HCT116 (cell line): ENCODE measurements at regions not wholly inside any gene's neighbourhood (a gene's known extent, or its start where the extent isn't known, plus 50 kb on each side); places are given as distances from the start of the nearest gene placed in this dataset.

Experiments
- ATAC-seq: fragments of 200-7000 bp; cut with Tn5 transposase; 2 replicates; pipeline ENCODE4 v1.9.1; 2020; ENCODE audit warnings: mild to moderate bottlenecking, moderate library complexity
- BruUV-seq: library from RNA; stranded (reverse); fragments of 400-500 nt; replicated peaks from 2 replicates; lab custom pipeline; 2021; lab: Mats Ljungman, UMichigan
- CTCF ChIA-PET: fragments of 300-600 bp; sonication (Branson Sonifier 250); formaldehyde crosslinking; loops from one replicate; lab custom pipeline; 2021; ENCODE audit warnings: antibody characterized with exemption; lab: Charles Lee
- POLR2A ChIA-PET: fragments of 300-600, 350-600 bp; sonication (Branson Sonifier 250); formaldehyde crosslinking; loops from one replicate; lab custom pipeline; 2021; ENCODE audit warnings: antibody characterized with exemption; lab: Charles Lee
- RAD21 ChIA-PET, 2 experiments: fragments of 300-600 bp; sonication (Branson Sonifier 250); formaldehyde crosslinking; loops; one replicate each; lab custom pipeline; 2023; ENCODE audit warnings: low total read pairs in 2 of 2; ENCODE audit not compliant: uncharacterized antibody in 2 of 2, unreplicated experiment in 2 of 2, low non-redundant PET in 1 of 2; lab: Charles Lee
- DNase-seq: peaks from one replicate; pipeline ENCODE4 v3.0.0-alpha.2; 2010; ENCODE audit warnings: low read depth, low spot score
- H2AFZ ChIP-seq: fragments of 200-600 bp; shearing (Covaris generic), sonication (generic); 2 replicates; pipeline ENCODE4 v1.6.1; 2017; ENCODE audit warnings: low read depth, mixed run types, mixed read lengths, antibody characterized with exemption, low read length; ENCODE audit not compliant: poor library complexity, severe bottlenecking
- H3K27ac ChIP-seq: 2 replicates; pipeline ENCODE4 v1.5.1; 2012; ENCODE audit warnings: low read depth, low read length
- H3K27me3 ChIP-seq: fragments of 200-600 bp; sonication (generic); 2 replicates; pipeline ENCODE4 v1.6.1; 2016; ENCODE audit warnings: mixed run types, low read length, mixed read lengths; ENCODE audit not compliant: insufficient read depth
- H3K36me3 ChIP-seq, 2 experiments: fragments of 200-500 bp in 1 of 2; fragments of 200-600 bp in 1 of 2; sonication (Bioruptor generic) in 1 of 2; sonication (generic) in 1 of 2; 2 replicates each; pipeline versions ENCODE4 v1.5.1 to v1.6.1; 2014 to 2016; ENCODE audit warnings: low read length in 2 of 2, inconsistent platforms in 1 of 2, mixed read lengths in 1 of 2, mixed run types in 1 of 2; ENCODE audit not compliant: insufficient read depth in 2 of 2, control insufficient read depth in 1 of 2
- H3K4me1 ChIP-seq, 2 experiments: fragments of 200-600 bp in 1 of 2; sonication (generic) in 1 of 2; 2 replicates each; pipeline versions ENCODE4 v1.5.1 to v1.6.1; 2012 to 2017; ENCODE audit warnings: low read length in 2 of 2, inconsistent platforms in 1 of 2, mild to moderate bottlenecking in 1 of 2, mixed read lengths in 1 of 2, mixed run types in 1 of 2, moderate library complexity in 1 of 2; ENCODE audit not compliant: insufficient read depth in 2 of 2, control insufficient read depth in 1 of 2
- H3K4me2 ChIP-seq: fragments of 200-600 bp; sonication (generic); 2 replicates; pipeline ENCODE4 v1.6.1; 2017; ENCODE audit warnings: mixed run types, low read length, mixed read lengths
- H3K4me3 ChIP-seq, 2 experiments: fragments of 200-600 bp in 1 of 2; sonication (generic) in 1 of 2; replicated peaks in 1 of 2; 2 replicates each; pipeline ENCODE4 v1.5.1; 2011 to 2016; ENCODE audit warnings: low read length in 2 of 2, control low read depth in 1 of 2, low read depth in 1 of 2, mild to moderate bottlenecking in 1 of 2, mixed read lengths in 1 of 2, mixed run types in 1 of 2
- H3K79me2 ChIP-seq: fragments of 200-600 bp; sonication (generic); 2 replicates; pipeline ENCODE4 v1.6.1; 2017; ENCODE audit warnings: mild to moderate bottlenecking, mixed run types, low read length, moderate library complexity, mixed read lengths; ENCODE audit not compliant: insufficient read depth
- H3K9ac ChIP-seq: fragments of 200-600 bp; sonication (generic); 2 replicates; pipeline ENCODE4 v1.6.1; 2016; ENCODE audit warnings: low read length, mixed read lengths
- H3K9me2 ChIP-seq: fragments of 200-600 bp; sonication (generic), shearing (Covaris generic); 2 replicates; pipeline ENCODE4 v1.6.1; 2017; ENCODE audit warnings: mixed run types, mild to moderate bottlenecking, moderate library complexity; ENCODE audit not compliant: insufficient read depth
- H3K9me3 ChIP-seq, 2 experiments: fragments of 200-500 bp in 1 of 2; fragments of 200-600 bp in 1 of 2; sonication (Bioruptor generic) in 1 of 2; sonication (generic) in 1 of 2; 2 replicates each; pipeline ENCODE4 v1.6.1; 2014 to 2017; ENCODE audit warnings: low read length in 2 of 2, mixed read lengths in 2 of 2, inconsistent platforms in 1 of 2, low read depth in 1 of 2, mild to moderate bottlenecking in 1 of 2, mixed run types in 1 of 2, moderate library complexity in 1 of 2; ENCODE audit not compliant: control insufficient read depth in 1 of 2, insufficient read depth in 1 of 2
- H4K20me1 ChIP-seq: fragments of 200-600 bp; sonication (generic), shearing (Covaris generic); 2 replicates; pipeline ENCODE4 v1.6.1; 2017; ENCODE audit warnings: mixed run types, mild to moderate bottlenecking, moderate library complexity; ENCODE audit not compliant: insufficient read depth
- EGR1 ChIP-seq: IDR thresholded peaks from 2 replicates; pipeline ENCODE4 v1.6.1; 2012; ENCODE audit warnings: low read depth
- ELF1 ChIP-seq: IDR thresholded peaks from 2 replicates; pipeline ENCODE4 v1.6.1; 2012; ENCODE audit warnings: low read depth, borderline replicate concordance
- EZH2 ChIP-seq: fragments of 200-600 bp; sonication (generic); IDR thresholded peaks from 2 replicates; pipeline ENCODE4 v1.6.1; 2017; ENCODE audit warnings: antibody characterized with exemption, mixed run types
- EZH2phosphoT487 ChIP-seq: fragments of 200-600 bp; IDR thresholded peaks from 2 replicates; pipeline ENCODE4 v1.6.1; 2018; ENCODE audit warnings: antibody characterized with exemption, borderline replicate concordance
- JUND ChIP-seq: IDR thresholded peaks from 2 replicates; pipeline ENCODE4 v1.6.1; 2012
- POLR2AphosphoS5 ChIP-seq: IDR thresholded peaks from 2 replicates; pipeline ENCODE4 v1.6.1; 2011; ENCODE audit warnings: mild to moderate bottlenecking, low read depth, low read length, moderate library complexity
- SP1 ChIP-seq: IDR thresholded peaks from 2 replicates; pipeline ENCODE4 v1.6.1; 2012; ENCODE audit warnings: low read depth
- TCF7L2 ChIP-seq: IDR thresholded peaks from 2 replicates; pipeline ENCODE4 v1.7.0; 2011; ENCODE audit warnings: borderline replicate concordance, inconsistent platforms; ENCODE audit not compliant: insufficient read depth, insufficient read length; ENCODE audit errors: extremely low read depth
- intact Hi-C: fragments of 100-400 bp; cut with micrococcal nuclease; formaldehyde crosslinking; loops from 2 replicates; pipeline ENCODE4 v1.10.0; 2022
- TF ChIP-seq, protein P1 (sequence below): IDR thresholded peaks from 2 replicates; pipeline ENCODE4 v1.6.1; 2012
- TF ChIP-seq, protein P2 (sequence below): IDR thresholded peaks from 2 replicates; pipeline ENCODE4 v1.6.1; 2011; ENCODE audit warnings: mild to moderate bottlenecking, low read length, moderate library complexity; ENCODE audit not compliant: insufficient replicate concordance; ENCODE audit errors: extremely low read depth
- TF ChIP-seq, protein P3 (sequence below): IDR thresholded peaks from 2 replicates; pipeline ENCODE4 v1.6.1; 2012; ENCODE audit warnings: low read depth

DNA sequence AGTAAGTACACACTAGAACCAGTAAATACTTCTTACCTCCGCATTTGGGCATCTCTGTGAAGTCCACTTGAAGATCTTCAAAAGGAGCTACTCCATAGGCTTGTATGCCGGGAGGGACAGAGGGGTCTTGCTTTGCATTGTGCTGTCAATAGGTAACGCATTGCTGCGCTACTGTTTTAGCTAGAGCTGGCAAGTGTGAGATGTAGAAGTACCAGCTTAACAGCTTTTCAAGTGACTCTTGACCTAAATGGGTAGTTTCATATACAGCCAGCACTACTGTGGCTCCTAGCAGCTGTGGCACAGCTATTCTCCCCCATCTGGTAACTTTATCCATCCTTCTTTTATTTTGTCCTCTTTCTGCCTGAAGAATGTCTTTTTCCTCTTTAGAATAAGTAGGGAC is 205.3 kb upstream of the KLF8 start:
- Histone ChIP-seq H3K4me3 (no peak overlapping the region), H3K27ac (no peak overlapping the region), H3K9me2 (no peaks in the 10 kb centered on the region), H3K79me2 (no peaks in the 10 kb centered on the region), H3K36me3 (no peaks in the 10 kb centered on the region), H3K27me3 (no peaks in the 10 kb centered on the region), H3K9me3 (no peaks in the 10 kb centered on the region), H3K4me1 (no peaks in the 10 kb centered on the region), H3K4me2 (no peak overlapping the region), H4K20me1 (no peaks in the 10 kb centered on the region), H3K9ac (no peak overlapping the region), H2AFZ (no peak overlapping the region)
- TF ChIP-seq ELF1 (no peak), TCF7L2 (no peak), JUND (no peak), EZH2 (no peak), EGR1 (no peak), POLR2AphosphoS5 (no peak), EZH2phosphoT487 (no peak), SP1 (no peak)
- TF ChIP-seq, protein P1, sequence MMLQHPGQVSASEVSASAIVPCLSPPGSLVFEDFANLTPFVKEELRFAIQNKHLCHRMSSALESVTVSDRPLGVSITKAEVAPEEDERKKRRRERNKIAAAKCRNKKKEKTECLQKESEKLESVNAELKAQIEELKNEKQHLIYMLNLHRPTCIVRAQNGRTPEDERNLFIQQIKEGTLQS = no peak
- TF ChIP-seq, protein P2, sequence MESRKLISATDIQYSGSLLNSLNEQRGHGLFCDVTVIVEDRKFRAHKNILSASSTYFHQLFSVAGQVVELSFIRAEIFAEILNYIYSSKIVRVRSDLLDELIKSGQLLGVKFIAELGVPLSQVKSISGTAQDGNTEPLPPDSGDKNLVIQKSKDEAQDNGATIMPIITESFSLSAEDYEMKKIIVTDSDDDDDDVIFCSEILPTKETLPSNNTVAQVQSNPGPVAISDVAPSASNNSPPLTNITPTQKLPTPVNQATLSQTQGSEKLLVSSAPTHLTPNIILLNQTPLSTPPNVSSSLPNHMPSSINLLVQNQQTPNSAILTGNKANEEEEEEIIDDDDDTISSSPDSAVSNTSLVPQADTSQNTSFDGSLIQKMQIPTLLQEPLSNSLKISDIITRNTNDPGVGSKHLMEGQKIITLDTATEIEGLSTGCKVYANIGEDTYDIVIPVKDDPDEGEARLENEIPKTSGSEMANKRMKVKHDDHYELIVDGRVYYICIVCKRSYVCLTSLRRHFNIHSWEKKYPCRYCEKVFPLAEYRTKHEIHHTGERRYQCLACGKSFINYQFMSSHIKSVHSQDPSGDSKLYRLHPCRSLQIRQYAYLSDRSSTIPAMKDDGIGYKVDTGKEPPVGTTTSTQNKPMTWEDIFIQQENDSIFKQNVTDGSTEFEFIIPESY = no peak
- TF ChIP-seq, protein P3, sequence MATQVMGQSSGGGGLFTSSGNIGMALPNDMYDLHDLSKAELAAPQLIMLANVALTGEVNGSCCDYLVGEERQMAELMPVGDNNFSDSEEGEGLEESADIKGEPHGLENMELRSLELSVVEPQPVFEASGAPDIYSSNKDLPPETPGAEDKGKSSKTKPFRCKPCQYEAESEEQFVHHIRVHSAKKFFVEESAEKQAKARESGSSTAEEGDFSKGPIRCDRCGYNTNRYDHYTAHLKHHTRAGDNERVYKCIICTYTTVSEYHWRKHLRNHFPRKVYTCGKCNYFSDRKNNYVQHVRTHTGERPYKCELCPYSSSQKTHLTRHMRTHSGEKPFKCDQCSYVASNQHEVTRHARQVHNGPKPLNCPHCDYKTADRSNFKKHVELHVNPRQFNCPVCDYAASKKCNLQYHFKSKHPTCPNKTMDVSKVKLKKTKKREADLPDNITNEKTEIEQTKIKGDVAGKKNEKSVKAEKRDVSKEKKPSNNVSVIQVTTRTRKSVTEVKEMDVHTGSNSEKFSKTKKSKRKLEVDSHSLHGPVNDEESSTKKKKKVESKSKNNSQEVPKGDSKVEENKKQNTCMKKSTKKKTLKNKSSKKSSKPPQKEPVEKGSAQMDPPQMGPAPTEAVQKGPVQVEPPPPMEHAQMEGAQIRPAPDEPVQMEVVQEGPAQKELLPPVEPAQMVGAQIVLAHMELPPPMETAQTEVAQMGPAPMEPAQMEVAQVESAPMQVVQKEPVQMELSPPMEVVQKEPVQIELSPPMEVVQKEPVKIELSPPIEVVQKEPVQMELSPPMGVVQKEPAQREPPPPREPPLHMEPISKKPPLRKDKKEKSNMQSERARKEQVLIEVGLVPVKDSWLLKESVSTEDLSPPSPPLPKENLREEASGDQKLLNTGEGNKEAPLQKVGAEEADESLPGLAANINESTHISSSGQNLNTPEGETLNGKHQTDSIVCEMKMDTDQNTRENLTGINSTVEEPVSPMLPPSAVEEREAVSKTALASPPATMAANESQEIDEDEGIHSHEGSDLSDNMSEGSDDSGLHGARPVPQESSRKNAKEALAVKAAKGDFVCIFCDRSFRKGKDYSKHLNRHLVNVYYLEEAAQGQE = no peak
- intact Hi-C loops = no loop called here
- CTCF ChIA-PET = no interaction called here
- ATAC-seq (no peak), DNase-seq (no peak)
- POLR2A ChIA-PET = no interaction called here
- no TSS peak for BruUV-seq
- RAD21 ChIA-PET = no interaction called here
